Prostate gland (tissue), 2 donors: ENCODE measurements at regions not wholly inside any gene's neighbourhood (a gene's known extent, or its start where the extent isn't known, plus 50 kb on each side); places are given as distances from the start of the nearest gene placed in this dataset.

Experiments used
- CTCF ChIP-seq, 4 experiments: fragments of 200-600 bp in 2 of 4; fragments of 450-650 bp in 2 of 4; sonication (generic) in 2 of 4; IDR thresholded peaks; 1 replicate in 3 of 4; 2 replicates in 1 of 4; pipeline ENCODE4 v1.5.1; 2016 to 2019; ENCODE audit warnings: antibody characterized with exemption in 4 of 4, mild to moderate bottlenecking in 2 of 4, moderate library complexity in 2 of 4
- POLR2A ChIP-seq: fragments of 450-650 bp; IDR thresholded peaks from one replicate; pipeline ENCODE4 v1.6.1; 2016; ENCODE audit warnings: antibody characterized with exemption, mild to moderate bottlenecking
- POLR2AphosphoS5 ChIP-seq: sonication (generic); formaldehyde crosslinking; IDR thresholded peaks from one replicate; pipeline ENCODE4 v1.6.1; 2017; ENCODE audit warnings: antibody characterized with exemption

- TF ChIP-seq CTCF (IDR thresholded peaks at IDR 0.05) (no peak), POLR2A (no peak), POLR2AphosphoS5 (no peak)
Measured at GRCh38 chr12:115726691-115727090, 550.8 kb downstream of the MED13L start.
